ENCODE measurements at regions not wholly inside any gene's neighbourhood (a gene's known extent, or its start where the extent isn't known, plus 50 kb on each side); places are given as distances from the start of the nearest gene placed in this dataset.

DNA sequence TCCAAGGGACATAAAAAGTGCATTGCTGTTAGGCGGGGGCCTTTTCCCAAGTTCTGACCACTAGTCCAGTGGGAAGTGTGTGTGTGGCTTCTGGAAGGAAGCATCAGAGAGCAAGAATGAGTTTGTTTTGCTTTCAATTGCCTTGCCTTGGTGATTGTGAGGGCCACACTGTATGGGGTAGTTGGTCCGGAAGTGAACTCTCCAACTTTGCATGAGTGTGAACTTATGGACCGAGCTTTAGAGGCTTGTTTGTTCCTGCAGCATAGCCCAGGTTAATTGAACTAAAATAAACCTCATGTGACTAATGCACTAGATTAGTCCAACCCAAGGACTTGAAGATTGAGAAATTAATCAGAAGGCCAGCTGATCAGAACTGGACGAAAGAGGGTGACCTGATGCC is 171.7 kb downstream of the NR2F2 start:
- no peak overlapping the region for H3K4me3 ChIP-seq (ENCODE audit: low read depth, low read length)
- TF ChIP-seq, protein P1, sequence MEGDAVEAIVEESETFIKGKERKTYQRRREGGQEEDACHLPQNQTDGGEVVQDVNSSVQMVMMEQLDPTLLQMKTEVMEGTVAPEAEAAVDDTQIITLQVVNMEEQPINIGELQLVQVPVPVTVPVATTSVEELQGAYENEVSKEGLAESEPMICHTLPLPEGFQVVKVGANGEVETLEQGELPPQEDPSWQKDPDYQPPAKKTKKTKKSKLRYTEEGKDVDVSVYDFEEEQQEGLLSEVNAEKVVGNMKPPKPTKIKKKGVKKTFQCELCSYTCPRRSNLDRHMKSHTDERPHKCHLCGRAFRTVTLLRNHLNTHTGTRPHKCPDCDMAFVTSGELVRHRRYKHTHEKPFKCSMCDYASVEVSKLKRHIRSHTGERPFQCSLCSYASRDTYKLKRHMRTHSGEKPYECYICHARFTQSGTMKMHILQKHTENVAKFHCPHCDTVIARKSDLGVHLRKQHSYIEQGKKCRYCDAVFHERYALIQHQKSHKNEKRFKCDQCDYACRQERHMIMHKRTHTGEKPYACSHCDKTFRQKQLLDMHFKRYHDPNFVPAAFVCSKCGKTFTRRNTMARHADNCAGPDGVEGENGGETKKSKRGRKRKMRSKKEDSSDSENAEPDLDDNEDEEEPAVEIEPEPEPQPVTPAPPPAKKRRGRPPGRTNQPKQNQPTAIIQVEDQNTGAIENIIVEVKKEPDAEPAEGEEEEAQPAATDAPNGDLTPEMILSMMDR (IDR thresholded peaks at IDR 0.05; ENCODE audit: low read depth, low read length): no peak

DNA sequence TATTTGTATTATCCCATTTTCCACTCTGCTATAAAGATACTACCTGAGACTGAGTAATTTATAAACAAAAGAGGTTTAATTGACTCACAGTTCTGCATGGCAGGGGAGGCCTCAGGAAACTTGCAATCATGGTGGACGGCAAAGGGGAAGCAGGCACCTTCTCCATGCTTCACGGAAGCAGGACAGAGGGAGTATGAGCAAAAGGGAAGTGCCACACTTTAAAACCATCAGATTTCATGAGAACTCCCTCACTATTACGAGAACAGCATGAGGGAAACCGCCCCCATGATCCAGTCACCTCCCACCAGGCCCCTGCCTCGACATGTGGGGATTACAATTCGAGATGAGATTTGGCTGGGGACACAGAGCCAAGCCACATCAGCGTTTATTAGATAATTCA is 172.8 kb downstream of the NR2F2 start:
- no peak overlapping the region for H3K4me3 ChIP-seq (ENCODE audit: low read depth, low read length)
- TF ChIP-seq, protein P1 (IDR thresholded peaks at IDR 0.05; ENCODE audit: low read depth, low read length): no peak

DNA sequence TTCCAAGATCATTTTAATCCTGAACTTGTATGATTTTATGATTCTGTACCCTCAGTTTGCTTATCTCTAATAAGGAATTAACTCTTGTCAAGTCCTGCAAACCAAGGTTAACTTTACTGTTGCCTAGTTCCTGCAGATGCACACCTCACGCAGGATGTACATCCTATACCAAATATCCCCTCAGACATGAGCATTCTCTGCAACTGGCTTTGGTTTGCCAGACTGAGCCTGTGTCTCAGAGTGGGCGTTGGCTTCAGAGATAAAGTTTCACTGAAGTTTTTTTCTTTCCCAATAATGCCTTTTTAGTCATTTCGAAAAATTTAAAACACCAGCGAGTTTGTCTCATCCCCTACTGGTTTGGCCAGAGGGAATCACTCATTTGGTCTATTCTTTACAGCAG is 173.9 kb downstream of the NR2F2 start:
- TF ChIP-seq, protein P1 (IDR thresholded peaks at IDR 0.05; ENCODE audit: low read depth, low read length): no peak
- H3K4me3 ChIP-seq (ENCODE audit: low read depth, low read length): no peak overlapping the region

DNA sequence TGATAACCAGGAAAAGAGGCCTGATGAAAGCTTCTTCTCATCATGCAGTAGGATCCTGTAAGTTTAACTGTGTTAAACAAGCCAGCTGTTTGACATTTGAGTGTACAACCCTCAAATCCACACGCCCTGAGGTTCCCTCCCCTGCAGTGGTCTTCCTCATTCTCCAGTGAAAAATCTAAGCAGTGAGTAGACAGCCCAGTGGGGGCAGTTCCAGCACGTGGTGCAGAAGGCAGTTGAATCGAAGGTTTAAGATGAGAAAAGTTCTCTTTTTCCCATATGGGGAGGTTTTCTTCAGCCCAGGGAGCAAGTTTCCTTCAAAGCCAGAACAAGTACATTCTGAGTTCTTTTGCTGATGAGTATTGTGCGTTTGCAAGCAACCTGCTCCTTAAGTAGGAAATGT is 174.5 kb downstream of the NR2F2 start:
- H3K4me3 ChIP-seq (ENCODE audit: low read depth, low read length): no peak overlapping the region
- TF ChIP-seq, protein P1 (IDR thresholded peaks at IDR 0.05; ENCODE audit: low read depth, low read length): no peak

DNA sequence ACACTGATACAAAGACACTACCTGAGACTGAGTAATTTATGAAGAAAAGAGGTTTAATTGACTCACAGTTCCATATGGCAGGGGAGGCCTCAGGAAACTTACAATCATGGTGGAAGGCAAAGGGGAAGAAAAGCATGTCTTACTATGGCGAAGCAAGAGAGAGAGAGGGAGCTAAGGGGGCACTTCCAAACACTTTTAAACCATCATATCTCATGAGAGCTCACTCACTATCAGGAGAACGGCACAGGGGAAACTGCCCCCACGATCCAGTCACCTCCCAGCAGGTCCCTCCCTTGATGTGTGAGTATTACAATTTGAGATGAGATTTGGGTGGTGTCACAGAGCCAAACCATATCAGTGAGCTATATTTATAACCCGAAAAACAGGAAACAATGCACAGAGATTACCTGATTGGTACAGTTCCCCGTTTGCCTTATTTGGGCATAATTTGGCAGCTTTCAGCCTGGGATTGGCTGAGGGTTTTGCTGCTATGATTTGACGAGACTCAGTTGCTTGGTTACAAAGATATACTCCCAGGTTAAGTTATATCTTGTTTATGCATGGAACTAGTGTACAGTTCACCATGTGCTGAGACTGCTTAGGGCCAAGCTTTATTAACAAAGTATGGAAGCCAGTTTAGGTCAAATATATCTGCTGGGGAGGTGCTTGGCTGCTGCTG is 184.2 kb downstream of the NR2F2 start:
- TF ChIP-seq, protein P1 (IDR thresholded peaks at IDR 0.05; ENCODE audit: low read depth, low read length): no peak
- no peak overlapping the region for H3K4me3 ChIP-seq (ENCODE audit: low read depth, low read length)

DNA sequence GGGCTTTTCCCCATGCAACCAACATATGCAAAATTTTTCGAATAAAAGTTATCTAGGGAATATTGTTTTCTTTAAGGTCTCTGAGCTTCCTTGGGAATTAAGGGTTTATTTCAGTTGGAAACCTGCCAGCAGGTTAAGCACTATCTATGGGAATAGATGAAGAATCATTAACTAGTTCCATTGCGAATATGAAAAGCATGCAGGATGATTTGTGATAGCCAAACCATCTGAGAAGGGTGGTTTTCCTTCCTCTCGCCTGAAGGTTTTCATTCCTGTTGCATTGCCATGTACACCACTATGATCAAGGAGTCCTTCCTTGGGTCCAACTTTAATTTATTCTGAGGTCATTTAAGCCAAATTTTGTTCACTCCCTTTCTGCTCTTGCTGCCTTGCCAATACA is 184.9 kb downstream of the NR2F2 start:
- H3K4me3 ChIP-seq (ENCODE audit: low read depth, low read length): no peak overlapping the region
- TF ChIP-seq, protein P1 (IDR thresholded peaks at IDR 0.05; ENCODE audit: low read depth, low read length): no peak

DNA sequence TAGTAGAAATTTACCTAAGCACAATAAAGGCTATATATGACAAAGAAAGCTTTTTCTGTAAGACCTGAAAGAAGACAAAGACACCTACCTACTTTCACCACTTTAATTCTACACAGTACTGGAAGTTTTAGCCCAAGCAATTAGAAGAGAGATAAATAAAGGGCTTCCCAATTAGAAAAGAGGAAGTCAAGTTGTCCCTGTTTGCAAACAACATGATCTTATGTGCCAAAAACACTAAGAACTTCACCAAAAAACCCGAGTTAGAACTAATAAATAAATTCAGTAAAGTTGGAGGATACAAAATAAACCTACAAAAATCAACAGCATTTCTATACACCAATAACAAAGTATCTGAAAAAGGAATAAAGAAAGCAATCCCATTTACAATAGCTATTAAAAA is 190.9 kb downstream of the NR2F2 start:
- TF ChIP-seq, protein P1 (IDR thresholded peaks at IDR 0.05; ENCODE audit: low read depth, low read length): no peak
- H3K4me3 ChIP-seq (ENCODE audit: low read depth, low read length): no peak overlapping the region

Measured in WI38 (cell line).